Natural killer cell (primary cell): ENCODE measurements at regions not wholly inside any gene's neighbourhood (a gene's known extent, or its start where the extent isn't known, plus 50 kb on each side); places are given as distances from the start of the nearest gene placed in this dataset.

Source experiments
- ATAC-seq, 3 donors: fragments of 150-1000 bp in 2 of 3; fragments of 200-7000 bp in 1 of 3; cut with Tn5 transposase; 1 replicate in 1 of 3; 2 replicates in 2 of 3; pipeline ENCODE4 v1.10.0; 2021; ENCODE audit warnings: mild to moderate bottlenecking in 2 of 3, moderate library complexity in 2 of 3
- DNase-seq, 2 donors: peaks; one replicate each; pipeline versions ENCODE4 v3.0.0 to v3.0.0-alpha.2; 2013 to 2021; ENCODE audit warnings: mixed read lengths in 1 of 2
- H3K27ac ChIP-seq: one replicate; pipeline ENCODE4 v1.5.1; 2013; ENCODE audit warnings: mild to moderate bottlenecking, low read length
- H3K27me3 ChIP-seq: one replicate; pipeline ENCODE4 v1.6.1; 2013; ENCODE audit warnings: low read length; ENCODE audit not compliant: control insufficient read depth, insufficient read depth
- H3K36me3 ChIP-seq: one replicate; pipeline ENCODE4 v1.6.1; 2013; ENCODE audit warnings: low read length; ENCODE audit not compliant: control insufficient read depth, insufficient read depth
- H3K4me1 ChIP-seq: one replicate; pipeline ENCODE4 v1.6.1; 2013; ENCODE audit warnings: low read length; ENCODE audit not compliant: control insufficient read depth, insufficient read depth
- H3K4me3 ChIP-seq: one replicate; pipeline ENCODE4 v1.5.1; 2013; ENCODE audit warnings: low read length
- H3K9me3 ChIP-seq: one replicate; pipeline ENCODE4 v1.6.1; 2013; ENCODE audit warnings: low read length; ENCODE audit not compliant: control insufficient read depth, insufficient read depth
- H3K27ac Mint-ChIP-seq, 2 donors: one replicate each; pipeline ENCODE4 v1.8.0; 2022; ENCODE audit warnings: mild to moderate bottlenecking in 2 of 2, mixed read lengths in 2 of 2, moderate library complexity in 1 of 2
- H3K27me3 Mint-ChIP-seq, 2 donors: one replicate each; pipeline ENCODE4 v1.8.0; 2022; ENCODE audit warnings: low read depth in 2 of 2, mixed read lengths in 2 of 2
- H3K36me3 Mint-ChIP-seq: one replicate; pipeline ENCODE4 v1.8.0; 2022; ENCODE audit warnings: mixed read lengths
- H3K4me1 Mint-ChIP-seq, 2 donors: one replicate each; pipeline ENCODE4 v1.8.0; 2022; ENCODE audit warnings: mixed read lengths in 2 of 2
- H3K4me3 Mint-ChIP-seq: one replicate; pipeline ENCODE4 v1.8.0; 2022; ENCODE audit warnings: mild to moderate bottlenecking, moderate library complexity, mixed read lengths
- H3K9me3 Mint-ChIP-seq, 2 donors: one replicate each; pipeline ENCODE4 v1.8.0; 2022; ENCODE audit warnings: mixed read lengths in 2 of 2
- CTCF ChIP-seq: fragments of 200-600 bp; IDR thresholded peaks from one replicate; pipeline ENCODE4 v1.8.0; 2022; ENCODE audit warnings: antibody characterized with exemption
- WGBS: methylation state at CpG from one replicate; pipeline ENCODE4 v1.1.7; 2013; ENCODE audit warnings: missing lambda C conversion rate; ENCODE audit not compliant: insufficient coverage; 5-methylcytosine and 5-hydroxymethylcytosine counted together
- intact Hi-C: fragments of 100-400 bp; cut with micrococcal nuclease; formaldehyde crosslinking; loops from one replicate; pipeline ENCODE4 v1.14.2; 2022

GRCh38 chr11:127531167-127531566, 530.6 kb upstream of the KIRREL3 start:
- H3K4me3 Mint-ChIP-seq: no peak overlapping the region
- H3K4me1 Mint-ChIP-seq: no peaks in the 10 kb centered on the region
- WGBS: 83% methylated on average over 2 of the region's 3 CpGs
- Histone ChIP-seq H3K4me1 (no peaks in the 10 kb centered on the region), H3K36me3 (no peaks in the 10 kb centered on the region), H3K4me3 (no peak overlapping the region), H3K9me3 (no peaks in the 10 kb centered on the region), H3K27ac (no peak overlapping the region), H3K27me3 (no peaks in the 10 kb centered on the region)
- H3K27me3 Mint-ChIP-seq: no peaks in the 10 kb centered on the region
- H3K27ac Mint-ChIP-seq: no peak overlapping the region
- H3K36me3 Mint-ChIP-seq: no peaks in the 10 kb centered on the region
- DNase-seq: no peak
- intact Hi-C loops: no loop called here
- no peak for ATAC-seq
- peaks cover 0 to 5% of the 10 kb centered on the region in 2 donors for H3K9me3 Mint-ChIP-seq
- no peak for TF ChIP-seq CTCF

GRCh38 chr11:127528297-127528696, 527.7 kb upstream of the KIRREL3 start:
- Histone ChIP-seq H3K4me1 (no peaks in the 10 kb centered on the region), H3K27me3 (no peaks in the 10 kb centered on the region), H3K36me3 (no peaks in the 10 kb centered on the region), H3K27ac (no peak overlapping the region), H3K9me3 (no peaks in the 10 kb centered on the region), H3K4me3 (no peak overlapping the region)
- Mint-ChIP-seq H3K27me3 (no peaks in the 10 kb centered on the region), H3K36me3 (no peaks in the 10 kb centered on the region), H3K27ac (no peak overlapping the region), H3K4me3 (no peak overlapping the region), H3K4me1 (no peaks in the 10 kb centered on the region), H3K9me3 (peaks cover 0 to 2% of the 10 kb centered on the region in 2 donors)
- no CpG with 5 or more reads among the region's 3 CpGs for WGBS
- intact Hi-C loops: no loop called here
- DNase-seq: no peak
- no peak for ATAC-seq
- no peak for TF ChIP-seq CTCF

GRCh38 chr11:127524618-127525017, 524.0 kb upstream of the KIRREL3 start:
- WGBS: 4% methylated on average over 4 of the region's 4 CpGs
- no peak overlapping the region for H3K27ac Mint-ChIP-seq

More at GRCh38 chr11:127524618-127525017, 524.0 kb upstream of the KIRREL3 start:
- Histone ChIP-seq H3K4me3 (no peak overlapping the region), H3K36me3 (no peaks in the 10 kb centered on the region), H3K9me3 (no peaks in the 10 kb centered on the region), H3K4me1 (no peaks in the 10 kb centered on the region), H3K27ac (no peak overlapping the region), H3K27me3 (no peaks in the 10 kb centered on the region)
- intact Hi-C loops: no loop called here
- H3K4me1 Mint-ChIP-seq: no peaks in the 10 kb centered on the region
- no peak for DNase-seq
- TF ChIP-seq CTCF: no peak
- H3K36me3 Mint-ChIP-seq: no peaks in the 10 kb centered on the region
- no peak for ATAC-seq
- no peak overlapping the region for H3K4me3 Mint-ChIP-seq
- no peaks in the 10 kb centered on the region for H3K27me3 Mint-ChIP-seq
- H3K9me3 Mint-ChIP-seq: peaks cover 0 to 2% of the 10 kb centered on the region in 2 donors
